ENCODE measurements at regions not wholly inside any gene's neighbourhood (a gene's known extent, or its start where the extent isn't known, plus 50 kb on each side); places are given as distances from the start of the nearest gene placed in this dataset.

DNA sequence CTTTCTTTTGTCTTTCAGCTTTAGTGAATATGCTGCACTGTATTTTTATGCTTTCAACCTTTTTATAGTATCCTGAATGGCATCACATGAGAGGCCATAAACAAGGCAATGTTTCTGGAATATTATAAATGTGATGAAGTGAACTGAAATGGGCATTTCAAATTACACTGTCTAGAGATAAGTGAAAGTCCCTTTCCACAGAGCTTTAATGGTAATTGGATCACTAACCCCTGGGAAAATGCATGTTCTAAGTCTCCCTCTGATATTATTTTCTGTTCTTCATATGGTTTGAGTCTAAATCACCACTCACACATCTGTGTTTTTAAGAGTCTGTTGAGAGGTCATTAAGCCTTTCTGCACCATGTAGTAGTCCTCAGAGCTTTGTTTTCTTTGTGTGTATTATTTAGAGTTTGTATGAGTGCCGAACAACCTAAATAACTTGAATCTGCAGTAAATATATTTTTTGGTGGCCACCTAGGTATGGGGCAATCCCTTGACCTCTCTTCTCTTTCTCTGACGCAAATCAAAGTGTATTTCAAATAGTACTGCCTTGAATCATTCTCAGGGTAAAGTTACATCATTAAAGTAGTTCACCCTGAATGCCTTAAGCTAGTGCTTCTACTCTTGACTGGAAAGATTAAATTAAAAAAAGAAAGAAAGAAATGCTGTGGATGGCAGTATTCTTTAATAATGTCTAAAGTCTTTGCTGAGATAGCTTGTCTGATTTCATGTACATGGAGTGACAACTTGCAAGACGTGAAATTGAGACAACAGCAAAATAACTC, 1931.0 kb upstream of the CDH6 start:
- TF ChIP-seq, protein P1, sequence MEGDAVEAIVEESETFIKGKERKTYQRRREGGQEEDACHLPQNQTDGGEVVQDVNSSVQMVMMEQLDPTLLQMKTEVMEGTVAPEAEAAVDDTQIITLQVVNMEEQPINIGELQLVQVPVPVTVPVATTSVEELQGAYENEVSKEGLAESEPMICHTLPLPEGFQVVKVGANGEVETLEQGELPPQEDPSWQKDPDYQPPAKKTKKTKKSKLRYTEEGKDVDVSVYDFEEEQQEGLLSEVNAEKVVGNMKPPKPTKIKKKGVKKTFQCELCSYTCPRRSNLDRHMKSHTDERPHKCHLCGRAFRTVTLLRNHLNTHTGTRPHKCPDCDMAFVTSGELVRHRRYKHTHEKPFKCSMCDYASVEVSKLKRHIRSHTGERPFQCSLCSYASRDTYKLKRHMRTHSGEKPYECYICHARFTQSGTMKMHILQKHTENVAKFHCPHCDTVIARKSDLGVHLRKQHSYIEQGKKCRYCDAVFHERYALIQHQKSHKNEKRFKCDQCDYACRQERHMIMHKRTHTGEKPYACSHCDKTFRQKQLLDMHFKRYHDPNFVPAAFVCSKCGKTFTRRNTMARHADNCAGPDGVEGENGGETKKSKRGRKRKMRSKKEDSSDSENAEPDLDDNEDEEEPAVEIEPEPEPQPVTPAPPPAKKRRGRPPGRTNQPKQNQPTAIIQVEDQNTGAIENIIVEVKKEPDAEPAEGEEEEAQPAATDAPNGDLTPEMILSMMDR (IDR thresholded peaks at IDR 0.05) = no peak

- TF ChIP-seq, protein P1 (IDR thresholded peaks at IDR 0.05) = no peak
These were observed 1932.3 kb upstream of the CDH6 start for GRCh38 chr5:29261213-29261612.

- TF ChIP-seq, protein P1 (IDR thresholded peaks at IDR 0.05) = no peak
These were observed 1941.1 kb upstream of the CDH6 start for GRCh38 chr5:29252390-29252789.

DNA sequence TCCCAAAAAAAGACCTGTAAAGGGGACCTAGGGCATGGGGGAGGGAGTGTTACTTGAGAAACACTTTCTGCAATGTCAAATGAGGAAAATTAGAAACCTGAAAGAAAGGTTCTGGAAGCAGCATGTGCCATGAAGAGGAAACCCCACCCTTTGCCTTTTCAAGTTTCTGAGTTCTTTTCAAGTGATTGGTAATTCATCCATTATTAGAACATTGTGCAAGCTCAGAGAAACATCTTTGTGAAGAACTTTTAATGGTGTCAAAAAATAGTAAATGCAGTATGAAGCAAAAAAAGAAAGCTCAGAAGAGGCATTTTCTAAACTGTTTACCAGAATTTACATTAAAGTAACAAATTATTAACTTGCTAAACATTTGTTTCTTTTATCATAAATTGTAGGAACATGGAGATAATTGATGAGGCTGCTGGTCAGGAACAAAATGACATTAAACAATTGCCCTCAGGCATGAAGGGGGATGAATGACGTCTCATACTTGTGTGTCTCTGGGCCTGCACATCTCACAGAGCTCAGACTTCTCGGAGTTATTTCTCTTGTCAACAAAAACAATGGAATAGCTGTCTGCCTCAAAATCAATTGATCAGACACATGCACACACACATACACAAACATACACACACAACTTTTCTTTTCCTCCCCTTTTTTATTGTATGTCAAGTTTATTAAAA, 1946.0 kb upstream of the CDH6 start:
- TF ChIP-seq, protein P1 (IDR thresholded peaks at IDR 0.05) = no peak

GRCh38 chr5:29240379-29240778, 1953.1 kb upstream of the CDH6 start:
- TF ChIP-seq, protein P1 (IDR thresholded peaks at IDR 0.05) = no peak

GRCh38 chr5:29239606-29240005, 1953.9 kb upstream of the CDH6 start:
- TF ChIP-seq, protein P1 (IDR thresholded peaks at IDR 0.05) = no peak

GRCh38 chr5:29238115-29238514, 1955.4 kb upstream of the CDH6 start:
- TF ChIP-seq, protein P1 (IDR thresholded peaks at IDR 0.05) = no peak
